IMR-90 (cell line): ENCODE measurements at regions not wholly inside any gene's neighbourhood (a gene's known extent, or its start where the extent isn't known, plus 50 kb on each side); places are given as distances from the start of the nearest gene placed in this dataset.

ENCODE experiments used
- ATAC-seq: fragments of 200-7000 bp; cut with Tn5 transposase; 2 replicates; pipeline ENCODE4 v1.9.1; 2020; ENCODE audit warnings: low read depth, mild to moderate bottlenecking, moderate library complexity
- BruUV-seq: library from RNA; stranded (reverse); fragments of 400-500 nt; replicated peaks from 2 replicates; lab custom pipeline; 2021; lab: Mats Ljungman, UMichigan
- CTCF ChIA-PET: fragments of 300-600 bp; formaldehyde crosslinking; extraction: SDS; loops from one replicate; lab custom pipeline; 2021; ENCODE audit warnings: antibody characterized with exemption; lab: Yijun Ruan, JAX
- POLR2A ChIA-PET: fragments of 300-600 bp; sonication (Branson Sonifier 250); formaldehyde crosslinking; loops from one replicate; lab custom pipeline; 2022; ENCODE audit warnings: antibody characterized with exemption; ENCODE audit not compliant: unreplicated experiment; lab: Charles Lee
- DNase-seq: peaks from one replicate; pipeline ENCODE4 v3.0.0; 2013
- H2AFZ ChIP-seq: replicated peaks from 2 replicates; pipeline ENCODE3; 2013; ENCODE audit warnings: low read length, mild to moderate bottlenecking; ENCODE audit not compliant: poor library complexity
- H2AK5ac ChIP-seq: 2 replicates; pipeline ENCODE4 v1.6.1; 2013; ENCODE audit warnings: low read depth, low read length, inconsistent platforms
- H2AK9ac ChIP-seq: replicated peaks from 2 replicates; pipeline ENCODE3; 2013; ENCODE audit warnings: mild to moderate bottlenecking, low read depth, low read length, moderate library complexity; ENCODE audit not compliant: poor library complexity
- H2BK120ac ChIP-seq: 2 replicates; pipeline ENCODE4 v1.6.1; 2013; ENCODE audit warnings: low read depth, low read length, inconsistent platforms
- H2BK15ac ChIP-seq: 3 replicates; pipeline ENCODE4 v1.6.1; 2013; ENCODE audit warnings: low read depth, low read length, inconsistent platforms
- H2BK20ac ChIP-seq: 2 replicates; pipeline ENCODE4 v1.6.1; 2013; ENCODE audit warnings: low read depth, mild to moderate bottlenecking, inconsistent platforms, low read length, moderate library complexity
- H2BK5ac ChIP-seq: 2 replicates; pipeline ENCODE4 v1.6.1; 2013; ENCODE audit warnings: mild to moderate bottlenecking, low read depth, low read length, inconsistent platforms; ENCODE audit not compliant: poor library complexity, severe bottlenecking
- H3K14ac ChIP-seq: replicated peaks from 2 replicates; pipeline ENCODE4 v1.6.1; 2013; ENCODE audit warnings: low read depth, low read length, inconsistent platforms
- H3K18ac ChIP-seq: 2 replicates; pipeline ENCODE4 v1.6.1; 2013; ENCODE audit warnings: low read depth, low read length, control low read depth
- H3K23ac ChIP-seq: 2 replicates; pipeline ENCODE4 v1.6.1; 2013; ENCODE audit warnings: low read depth, low read length, inconsistent platforms
- H3K27ac ChIP-seq: 2 replicates; pipeline ENCODE4 v1.5.1; 2013; ENCODE audit warnings: mild to moderate bottlenecking, control low read depth, low read length; ENCODE audit not compliant: insufficient read depth
- H3K27me3 ChIP-seq: 2 replicates; pipeline ENCODE4 v1.6.1; 2013; ENCODE audit warnings: low read length; ENCODE audit not compliant: control insufficient read depth, insufficient read depth
- H3K36me3 ChIP-seq: 2 replicates; pipeline ENCODE4 v1.6.1; 2013; ENCODE audit warnings: low read length, mixed read lengths; ENCODE audit not compliant: control insufficient read depth, insufficient read depth
- H3K4ac ChIP-seq: 2 replicates; pipeline ENCODE4 v1.6.1; 2013; ENCODE audit warnings: low read depth, low read length, inconsistent platforms
- H3K4me1 ChIP-seq: 2 replicates; pipeline ENCODE4 v1.6.1; 2013; ENCODE audit warnings: low read length, mixed read lengths; ENCODE audit not compliant: control insufficient read depth, insufficient read depth
- H3K4me2 ChIP-seq: 2 replicates; pipeline ENCODE4 v1.6.1; 2013; ENCODE audit warnings: low read depth, mild to moderate bottlenecking, control low read depth, low read length, moderate library complexity
- H3K4me3 ChIP-seq: 2 replicates; pipeline ENCODE4 v1.5.1; 2013; ENCODE audit warnings: low read depth, mild to moderate bottlenecking, control low read depth, low read length, moderate library complexity; ENCODE audit not compliant: insufficient read depth
- H3K56ac ChIP-seq: 2 replicates; pipeline ENCODE4 v1.6.1; 2013; ENCODE audit warnings: low read length, inconsistent platforms; ENCODE audit not compliant: insufficient read depth; ENCODE audit errors: extremely low read depth
- H3K79me1 ChIP-seq, 2 experiments: 2 replicates each; pipeline ENCODE4 v1.6.1; 2013; ENCODE audit warnings: low read length in 2 of 2, inconsistent platforms in 1 of 2, low read depth in 1 of 2
- H3K9ac ChIP-seq: 2 replicates; pipeline ENCODE4 v1.6.1; 2013; ENCODE audit warnings: low read depth, low read length, control low read depth
- H3K9me1 ChIP-seq: 2 replicates; pipeline ENCODE4 v1.6.1; 2013; ENCODE audit warnings: low read length, inconsistent platforms; ENCODE audit not compliant: insufficient read depth
- H3K9me3 ChIP-seq: 2 replicates; pipeline ENCODE4 v1.6.1; 2013; ENCODE audit warnings: low read length; ENCODE audit not compliant: control insufficient read depth, insufficient read depth
- H4K20me1 ChIP-seq: 2 replicates; pipeline ENCODE4 v1.6.1; 2013; ENCODE audit warnings: low read length, inconsistent platforms; ENCODE audit not compliant: insufficient read depth
- H4K5ac ChIP-seq: 2 replicates; pipeline ENCODE4 v1.6.1; 2013; ENCODE audit warnings: mild to moderate bottlenecking, low read depth, low read length, control low read depth
- H4K8ac ChIP-seq, 2 experiments: 2 replicates each; pipeline ENCODE4 v1.6.1; 2013; ENCODE audit warnings: low read depth in 2 of 2, low read length in 2 of 2, control low read depth in 1 of 2, inconsistent platforms in 1 of 2
- H4K91ac ChIP-seq: 2 replicates; pipeline ENCODE4 v1.6.1; 2013; ENCODE audit warnings: low read depth, low read length, inconsistent platforms; ENCODE audit not compliant: insufficient read depth
- BHLHE40 ChIP-seq: fragments of 150-350 bp; IDR thresholded peaks from 2 replicates; pipeline ENCODE4 v1.6.1; 2016; ENCODE audit warnings: mild to moderate bottlenecking, low read depth, low read length
- CTCF ChIP-seq: conservative IDR thresholded peaks from 2 replicates; pipeline ENCODE4 v1.5.1; 2012; ENCODE audit warnings: mild to moderate bottlenecking, low read depth, low read length, improper control_type of control experiment
- ELK1 ChIP-seq: fragments of 150-350 bp; IDR thresholded peaks from 2 replicates; pipeline ENCODE4 v1.6.1; 2016; ENCODE audit warnings: low read depth, mild to moderate bottlenecking, low read length, moderate library complexity, borderline replicate concordance
- MAFK ChIP-seq: IDR thresholded peaks from 2 replicates; pipeline ENCODE4 v1.6.1; 2012; ENCODE audit warnings: low read depth, low read length, improper control_type of control experiment
- MAZ ChIP-seq: IDR thresholded peaks from 2 replicates; pipeline ENCODE4 v1.6.1; 2012; ENCODE audit warnings: low read depth, mild to moderate bottlenecking, low read length, improper control_type of control experiment, moderate library complexity, borderline replicate concordance
- NFE2L2 ChIP-seq: fragments of 150-350 bp; IDR thresholded peaks from 2 replicates; pipeline ENCODE4 v1.6.1; 2016; ENCODE audit warnings: low read depth, mild to moderate bottlenecking, low read length
- RAD21 ChIP-seq: IDR thresholded peaks from 2 replicates; pipeline ENCODE4 v1.6.1; 2012; ENCODE audit warnings: low read length, improper control_type of control experiment
- SMC3 ChIP-seq: fragments of 150-350 bp; IDR thresholded peaks from 2 replicates; pipeline ENCODE4 v1.6.1; 2016; ENCODE audit warnings: low read depth, mild to moderate bottlenecking, antibody characterized with exemption, low read length, moderate library complexity
- WGBS, 2 experiments: methylation state at CpG; one replicate each; pipeline versions ENCODE4 v1.1.5 to v1.1.7; 2013; ENCODE audit warnings: missing lambda C conversion rate in 2 of 2; ENCODE audit not compliant: insufficient read length in 1 of 2; ENCODE audit errors: extremely low coverage in 2 of 2; 5-methylcytosine and 5-hydroxymethylcytosine counted together
- dilution Hi-C: fragments of 300-500 bp; cut with HindIII; formaldehyde crosslinking; loops from one replicate; pipeline ENCODE4 v1.14.3; 2018; ENCODE audit warnings: low sequenced_read_pairs; ENCODE audit not compliant: unreplicated experiment
- in situ Hi-C: fragments of 300-500 bp; cut with MboI; formaldehyde crosslinking; loops from 3 replicates; pipeline ENCODE4 v1.14.3; 2019; ENCODE audit warnings: low sequenced_read_pairs, inconsistent platforms, mixed read lengths
- intact Hi-C: fragments of 100-400 bp; cut with micrococcal nuclease; formaldehyde crosslinking; loops from 2 replicates; pipeline ENCODE4 v1.10.0; 2022

- H3K9me1 ChIP-seq, result no peaks in the 10 kb centered on the region
- ATAC-seq (no peak), DNase-seq (no peak)
- H3K9ac ChIP-seq, result no peak overlapping the region
- H3K79me1 ChIP-seq, result no peaks in the 10 kb centered on the region
- no peaks in the 10 kb centered on the region for H4K20me1 ChIP-seq
- no TSS peak for BruUV-seq
- no peak overlapping the region for H3K4ac ChIP-seq
- no peak overlapping the region for H2AK9ac ChIP-seq
- H2BK120ac ChIP-seq, result no peak overlapping the region
- H3K18ac ChIP-seq, result no peak overlapping the region
- POLR2A ChIA-PET, result no interaction called here
- H3K36me3 ChIP-seq, result no peaks in the 10 kb centered on the region
- H3K27ac ChIP-seq, result no peak overlapping the region
- TF ChIP-seq SMC3 (no peak), MAFK (no peak), RAD21 (no peak), NFE2L2 (no peak), BHLHE40 (no peak), ELK1 (no peak), CTCF (no peak), MAZ (no peak)
- in situ Hi-C loops, result no loop called here
- intact Hi-C loops, result no loop called here
- H3K4me2 ChIP-seq, result no peak overlapping the region
- H2AK5ac ChIP-seq, result no peak overlapping the region
- H3K4me3 ChIP-seq, result no peak overlapping the region
- no peak overlapping the region for H2BK20ac ChIP-seq
- no CpG with 5 or more reads among the region's 1 CpG for WGBS, 2 experiments
- H4K91ac ChIP-seq, result no peak overlapping the region
- no peaks in the 10 kb centered on the region for H3K27me3 ChIP-seq
- no peak overlapping the region for H4K5ac ChIP-seq
- no peak overlapping the region for H3K14ac ChIP-seq
- no peak overlapping the region for H2AFZ ChIP-seq
- no peaks in the 10 kb centered on the region for H3K9me3 ChIP-seq
- H4K8ac ChIP-seq, result no peak overlapping the region
- dilution Hi-C loops, result no loop called here
- H2BK5ac ChIP-seq, result no peak overlapping the region
- H2BK15ac ChIP-seq, result no peak overlapping the region
- CTCF ChIA-PET, result no interaction called here
- H3K4me1 ChIP-seq, result no peaks in the 10 kb centered on the region
- no peak overlapping the region for H3K56ac ChIP-seq
- H3K23ac ChIP-seq, result no peak overlapping the region
These were observed 292.0 kb upstream of the SMC2 start for GRCh38 chr9:103802068-103802467.
